KG1 (cell line): ENCODE measurements at regions not wholly inside any gene's neighbourhood (a gene's known extent, or its start where the extent isn't known, plus 50 kb on each side); places are given as distances from the start of the nearest gene placed in this dataset.

ENCODE experiments used
- DNase-seq: peaks from one replicate; lab custom pipeline; 2025; lab: John Stamatoyannopoulos, UW

GRCh38 chr4:31366041-31366440 is 645.9 kb downstream of the PCDH7 start:
- DNase-seq, result no peak

- DNase-seq, result peak; percentile 13
These were observed 650.8 kb downstream of the PCDH7 start for GRCh38 chr4:31370866-31371465.

- no peak for DNase-seq
These were observed 654.2 kb downstream of the PCDH7 start for GRCh38 chr4:31374256-31374960.

- DNase-seq, result no peak
These were observed 655.8 kb downstream of the PCDH7 start for GRCh38 chr4:31375936-31376335.

GRCh38 chr4:31379364-31379763 is 659.2 kb downstream of the PCDH7 start:
- no peak for DNase-seq

GRCh38 chr4:31383767-31384166 is 663.6 kb downstream of the PCDH7 start:
- DNase-seq, result no peak

- DNase-seq, result no peak
These were observed 670.7 kb downstream of the PCDH7 start for GRCh38 chr4:31390849-31391248.

- DNase-seq, result no peak
These were observed 671.8 kb downstream of the PCDH7 start for GRCh38 chr4:31391976-31392375.

- DNase-seq, result no peak
These were observed 672.8 kb downstream of the PCDH7 start for GRCh38 chr4:31392923-31393322.

GRCh38 chr4:31408121-31408520 is 688.0 kb downstream of the PCDH7 start:
- no peak for DNase-seq

GRCh38 chr4:31411565-31411964 is 691.4 kb downstream of the PCDH7 start:
- no peak for DNase-seq

- no peak for DNase-seq
These were observed 695.5 kb downstream of the PCDH7 start for GRCh38 chr4:31415629-31416028.

GRCh38 chr4:31416498-31416897 is 696.3 kb downstream of the PCDH7 start:
- DNase-seq, result no peak

GRCh38 chr4:31417040-31417439 is 696.9 kb downstream of the PCDH7 start:
- DNase-seq, result no peak

GRCh38 chr4:31422006-31422405 is 701.8 kb downstream of the PCDH7 start:
- DNase-seq, result no peak

GRCh38 chr4:31427691-31428090 is 707.5 kb downstream of the PCDH7 start:
- no peak for DNase-seq

- DNase-seq, result no peak
These were observed 722.1 kb downstream of the PCDH7 start for GRCh38 chr4:31442236-31442635.

- DNase-seq, result no peak
These were observed 725.4 kb downstream of the PCDH7 start for GRCh38 chr4:31445526-31445925.

- no peak for DNase-seq
These were observed 735.4 kb downstream of the PCDH7 start for GRCh38 chr4:31455612-31456011.

- DNase-seq, result no peak
These were observed 738.6 kb downstream of the PCDH7 start for GRCh38 chr4:31458813-31459212.

GRCh38 chr4:31461421-31461820 is 741.3 kb downstream of the PCDH7 start:
- no peak for DNase-seq

- no peak for DNase-seq
These were observed 747.6 kb downstream of the PCDH7 start for GRCh38 chr4:31467781-31468180.

GRCh38 chr4:31474221-31474620 is 754.1 kb downstream of the PCDH7 start:
- DNase-seq, result no peak

- no peak for DNase-seq
These were observed 762.5 kb downstream of the PCDH7 start for GRCh38 chr4:31482691-31483090.
